WTC11 (cell line): ENCODE measurements at regions not wholly inside any gene's neighbourhood (a gene's known extent, or its start where the extent isn't known, plus 50 kb on each side); places are given as distances from the start of the nearest gene placed in this dataset.

ENCODE experiments used
- ATAC-seq: fragments of 200-7000 bp; cut with Tn5 transposase; 2 replicates; pipeline ENCODE4 v1.10.0; 2021; ENCODE audit warnings: mild to moderate bottlenecking, moderate library complexity
- CTCF ChIA-PET: fragments of 300-600 bp; sonication (Branson Sonifier 250); formaldehyde crosslinking; loops from one replicate; lab custom pipeline; 2021; ENCODE audit warnings: antibody characterized with exemption; lab: Charles Lee
- POLR2A ChIA-PET: fragments of 350-600 bp; sonication (Branson Sonifier 250); formaldehyde crosslinking; loops from one replicate; lab custom pipeline; 2021; ENCODE audit warnings: antibody characterized with exemption; lab: Charles Lee
- DNase-seq: peaks from one replicate; pipeline ENCODE4 v3.0.0; 2021; ENCODE audit warnings: low spot score
- H3K27ac Mint-ChIP-seq: 2 replicates; pipeline ENCODE4 v1.8.0; 2021; ENCODE audit warnings: mixed read lengths
- H3K27me3 Mint-ChIP-seq: 2 replicates; pipeline ENCODE4 v1.8.0; 2021; ENCODE audit warnings: low read depth, mild to moderate bottlenecking, moderate library complexity, mixed read lengths
- H3K36me3 Mint-ChIP-seq: 2 replicates; pipeline ENCODE4 v1.8.0; 2021; ENCODE audit warnings: mixed read lengths
- H3K4me1 Mint-ChIP-seq: 2 replicates; pipeline ENCODE4 v1.8.0; 2022; ENCODE audit warnings: mixed read lengths
- H3K4me3 Mint-ChIP-seq: 2 replicates; pipeline ENCODE4 v1.8.0; 2021; ENCODE audit warnings: mild to moderate bottlenecking, moderate library complexity, mixed read lengths
- H3K9me3 Mint-ChIP-seq: 2 replicates; pipeline ENCODE4 v1.8.0; 2021; ENCODE audit warnings: mixed read lengths
- CREB1 ChIP-seq: sonication (generic); formaldehyde crosslinking; IDR thresholded peaks from 2 replicates; pipeline ENCODE4 v1.8.0; 2023; ENCODE audit warnings: mild to moderate bottlenecking, missing genetic modification reagents
- PRRX2 ChIP-seq: fragments of 250-450 bp; sonication (Bioruptor Pico); IDR thresholded peaks from 2 replicates; pipeline ENCODE4 v1.8.0; 2021; ENCODE audit warnings: mild to moderate bottlenecking
- TCF7 ChIP-seq: sonication (generic); formaldehyde crosslinking; IDR thresholded peaks from 2 replicates; pipeline ENCODE4 v1.8.0; 2022; ENCODE audit warnings: mild to moderate bottlenecking, low read depth, missing genetic modification reagents, moderate library complexity
- ZNF219 ChIP-seq: sonication (generic); formaldehyde crosslinking; IDR thresholded peaks from 2 replicates; pipeline ENCODE4 v1.8.0; 2023; ENCODE audit warnings: missing genetic modification reagents, mild to moderate bottlenecking, borderline replicate concordance
- ZNF232 ChIP-seq: sonication (generic); formaldehyde crosslinking; IDR thresholded peaks from 2 replicates; pipeline ENCODE4 v1.8.0; 2022; ENCODE audit warnings: mild to moderate bottlenecking, missing genetic modification reagents
- TF ChIP-seq, protein P1 (sequence below): sonication (generic); formaldehyde crosslinking; IDR thresholded peaks from 2 replicates; pipeline ENCODE4 v1.8.1; 2023; ENCODE audit warnings: mild to moderate bottlenecking, missing genetic modification reagents, borderline replicate concordance
- TF ChIP-seq, protein P2 (sequence below): fragments of 200-600 bp; IDR thresholded peaks from 2 replicates; pipeline ENCODE4 v1.8.0; 2022; ENCODE audit warnings: antibody characterized with exemption
- TF ChIP-seq, protein P3 (sequence below): sonication (generic); formaldehyde crosslinking; IDR thresholded peaks from 2 replicates; pipeline ENCODE4 v1.8.1; 2023; ENCODE audit warnings: mild to moderate bottlenecking, missing genetic modification reagents
- TF ChIP-seq, protein P4 (sequence below): sonication (generic); formaldehyde crosslinking; IDR thresholded peaks from 2 replicates; pipeline ENCODE4 v1.8.1; 2022; ENCODE audit warnings: low read depth, mild to moderate bottlenecking, moderate library complexity, missing genetic modification reagents, borderline replicate concordance
- TF ChIP-seq, protein P5 (sequence below): sonication (generic); formaldehyde crosslinking; IDR thresholded peaks from 2 replicates; pipeline ENCODE4 v1.8.0; 2023; ENCODE audit warnings: missing genetic modification reagents, mild to moderate bottlenecking, borderline replicate concordance

DNA sequence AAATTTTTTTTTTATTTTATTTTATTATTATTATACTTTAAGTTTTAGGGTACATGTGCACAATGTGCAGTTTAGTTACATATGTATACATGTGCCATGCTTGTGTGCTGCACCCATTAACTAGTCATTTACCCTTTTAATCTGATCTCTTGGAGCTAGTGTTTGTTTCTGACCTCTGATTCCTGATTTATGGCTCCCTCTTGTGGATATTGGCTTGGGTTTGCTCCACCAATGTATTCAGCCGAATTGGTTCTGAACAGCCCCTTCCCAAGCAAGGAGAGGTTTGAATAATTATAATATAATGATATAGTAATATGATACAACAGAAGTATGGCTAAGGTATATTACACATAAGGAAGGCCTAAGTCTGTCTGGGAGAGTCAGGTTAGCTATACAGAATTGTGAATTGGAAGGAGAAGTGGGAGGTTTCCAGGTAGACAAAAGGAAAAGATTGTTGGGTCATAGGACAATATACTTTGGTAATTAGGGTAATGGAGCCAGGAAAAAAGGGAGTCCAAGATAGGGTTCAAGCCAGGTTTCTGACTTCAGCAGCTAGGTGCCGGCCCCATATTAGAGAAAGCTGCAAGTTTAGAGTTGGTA, 53.1 kb upstream of the HMCN1 start:
- no peak for DNase-seq
- Mint-ChIP-seq H3K36me3 (no peaks in the 10 kb centered on the region), H3K9me3 (no peaks in the 10 kb centered on the region), H3K27me3 (no peaks in the 10 kb centered on the region), H3K27ac (no peak overlapping the region), H3K4me3 (no peak overlapping the region), H3K4me1 (peaks cover 14% of the 10 kb centered on the region)
- POLR2A ChIA-PET, result interaction anchor here (0.7 to 2.0 kb wide), 2 partner anchors 364 to 633 kb away, joined by 3 to 4 read pairs; partner anchors contain the start of gene IVNS1ABP
- peak; percentile 79 for ATAC-seq
- TF ChIP-seq, protein P1, sequence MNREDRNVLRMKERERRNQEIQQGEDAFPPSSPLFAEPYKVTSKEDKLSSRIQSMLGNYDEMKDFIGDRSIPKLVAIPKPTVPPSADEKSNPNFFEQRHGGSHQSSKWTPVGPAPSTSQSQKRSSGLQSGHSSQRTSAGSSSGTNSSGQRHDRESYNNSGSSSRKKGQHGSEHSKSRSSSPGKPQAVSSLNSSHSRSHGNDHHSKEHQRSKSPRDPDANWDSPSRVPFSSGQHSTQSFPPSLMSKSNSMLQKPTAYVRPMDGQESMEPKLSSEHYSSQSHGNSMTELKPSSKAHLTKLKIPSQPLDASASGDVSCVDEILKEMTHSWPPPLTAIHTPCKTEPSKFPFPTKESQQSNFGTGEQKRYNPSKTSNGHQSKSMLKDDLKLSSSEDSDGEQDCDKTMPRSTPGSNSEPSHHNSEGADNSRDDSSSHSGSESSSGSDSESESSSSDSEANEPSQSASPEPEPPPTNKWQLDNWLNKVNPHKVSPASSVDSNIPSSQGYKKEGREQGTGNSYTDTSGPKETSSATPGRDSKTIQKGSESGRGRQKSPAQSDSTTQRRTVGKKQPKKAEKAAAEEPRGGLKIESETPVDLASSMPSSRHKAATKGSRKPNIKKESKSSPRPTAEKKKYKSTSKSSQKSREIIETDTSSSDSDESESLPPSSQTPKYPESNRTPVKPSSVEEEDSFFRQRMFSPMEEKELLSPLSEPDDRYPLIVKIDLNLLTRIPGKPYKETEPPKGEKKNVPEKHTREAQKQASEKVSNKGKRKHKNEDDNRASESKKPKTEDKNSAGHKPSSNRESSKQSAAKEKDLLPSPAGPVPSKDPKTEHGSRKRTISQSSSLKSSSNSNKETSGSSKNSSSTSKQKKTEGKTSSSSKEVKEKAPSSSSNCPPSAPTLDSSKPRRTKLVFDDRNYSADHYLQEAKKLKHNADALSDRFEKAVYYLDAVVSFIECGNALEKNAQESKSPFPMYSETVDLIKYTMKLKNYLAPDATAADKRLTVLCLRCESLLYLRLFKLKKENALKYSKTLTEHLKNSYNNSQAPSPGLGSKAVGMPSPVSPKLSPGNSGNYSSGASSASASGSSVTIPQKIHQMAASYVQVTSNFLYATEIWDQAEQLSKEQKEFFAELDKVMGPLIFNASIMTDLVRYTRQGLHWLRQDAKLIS, result no peak
- TF ChIP-seq PRRX2 (CRISPR knock-in tag) (no peak), ZNF219 (no peak), ZNF232 (CRISPR knock-in tag) (no peak), TCF7 (no peak), CREB1 (CRISPR knock-in tag) (no peak)
- TF ChIP-seq, protein P2, sequence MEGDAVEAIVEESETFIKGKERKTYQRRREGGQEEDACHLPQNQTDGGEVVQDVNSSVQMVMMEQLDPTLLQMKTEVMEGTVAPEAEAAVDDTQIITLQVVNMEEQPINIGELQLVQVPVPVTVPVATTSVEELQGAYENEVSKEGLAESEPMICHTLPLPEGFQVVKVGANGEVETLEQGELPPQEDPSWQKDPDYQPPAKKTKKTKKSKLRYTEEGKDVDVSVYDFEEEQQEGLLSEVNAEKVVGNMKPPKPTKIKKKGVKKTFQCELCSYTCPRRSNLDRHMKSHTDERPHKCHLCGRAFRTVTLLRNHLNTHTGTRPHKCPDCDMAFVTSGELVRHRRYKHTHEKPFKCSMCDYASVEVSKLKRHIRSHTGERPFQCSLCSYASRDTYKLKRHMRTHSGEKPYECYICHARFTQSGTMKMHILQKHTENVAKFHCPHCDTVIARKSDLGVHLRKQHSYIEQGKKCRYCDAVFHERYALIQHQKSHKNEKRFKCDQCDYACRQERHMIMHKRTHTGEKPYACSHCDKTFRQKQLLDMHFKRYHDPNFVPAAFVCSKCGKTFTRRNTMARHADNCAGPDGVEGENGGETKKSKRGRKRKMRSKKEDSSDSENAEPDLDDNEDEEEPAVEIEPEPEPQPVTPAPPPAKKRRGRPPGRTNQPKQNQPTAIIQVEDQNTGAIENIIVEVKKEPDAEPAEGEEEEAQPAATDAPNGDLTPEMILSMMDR, result no peak; the same call in 1 of the 2 replicates
- TF ChIP-seq, protein P3, sequence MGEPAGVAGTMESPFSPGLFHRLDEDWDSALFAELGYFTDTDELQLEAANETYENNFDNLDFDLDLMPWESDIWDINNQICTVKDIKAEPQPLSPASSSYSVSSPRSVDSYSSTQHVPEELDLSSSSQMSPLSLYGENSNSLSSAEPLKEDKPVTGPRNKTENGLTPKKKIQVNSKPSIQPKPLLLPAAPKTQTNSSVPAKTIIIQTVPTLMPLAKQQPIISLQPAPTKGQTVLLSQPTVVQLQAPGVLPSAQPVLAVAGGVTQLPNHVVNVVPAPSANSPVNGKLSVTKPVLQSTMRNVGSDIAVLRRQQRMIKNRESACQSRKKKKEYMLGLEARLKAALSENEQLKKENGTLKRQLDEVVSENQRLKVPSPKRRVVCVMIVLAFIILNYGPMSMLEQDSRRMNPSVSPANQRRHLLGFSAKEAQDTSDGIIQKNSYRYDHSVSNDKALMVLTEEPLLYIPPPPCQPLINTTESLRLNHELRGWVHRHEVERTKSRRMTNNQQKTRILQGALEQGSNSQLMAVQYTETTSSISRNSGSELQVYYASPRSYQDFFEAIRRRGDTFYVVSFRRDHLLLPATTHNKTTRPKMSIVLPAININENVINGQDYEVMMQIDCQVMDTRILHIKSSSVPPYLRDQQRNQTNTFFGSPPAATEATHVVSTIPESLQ (CRISPR knock-in tag), result no peak
- TF ChIP-seq, protein P4, sequence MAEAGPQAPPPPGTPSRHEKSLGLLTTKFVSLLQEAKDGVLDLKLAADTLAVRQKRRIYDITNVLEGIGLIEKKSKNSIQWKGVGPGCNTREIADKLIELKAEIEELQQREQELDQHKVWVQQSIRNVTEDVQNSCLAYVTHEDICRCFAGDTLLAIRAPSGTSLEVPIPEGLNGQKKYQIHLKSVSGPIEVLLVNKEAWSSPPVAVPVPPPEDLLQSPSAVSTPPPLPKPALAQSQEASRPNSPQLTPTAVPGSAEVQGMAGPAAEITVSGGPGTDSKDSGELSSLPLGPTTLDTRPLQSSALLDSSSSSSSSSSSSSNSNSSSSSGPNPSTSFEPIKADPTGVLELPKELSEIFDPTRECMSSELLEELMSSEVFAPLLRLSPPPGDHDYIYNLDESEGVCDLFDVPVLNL (CRISPR knock-in tag), result no peak
- TF ChIP-seq, protein P5, sequence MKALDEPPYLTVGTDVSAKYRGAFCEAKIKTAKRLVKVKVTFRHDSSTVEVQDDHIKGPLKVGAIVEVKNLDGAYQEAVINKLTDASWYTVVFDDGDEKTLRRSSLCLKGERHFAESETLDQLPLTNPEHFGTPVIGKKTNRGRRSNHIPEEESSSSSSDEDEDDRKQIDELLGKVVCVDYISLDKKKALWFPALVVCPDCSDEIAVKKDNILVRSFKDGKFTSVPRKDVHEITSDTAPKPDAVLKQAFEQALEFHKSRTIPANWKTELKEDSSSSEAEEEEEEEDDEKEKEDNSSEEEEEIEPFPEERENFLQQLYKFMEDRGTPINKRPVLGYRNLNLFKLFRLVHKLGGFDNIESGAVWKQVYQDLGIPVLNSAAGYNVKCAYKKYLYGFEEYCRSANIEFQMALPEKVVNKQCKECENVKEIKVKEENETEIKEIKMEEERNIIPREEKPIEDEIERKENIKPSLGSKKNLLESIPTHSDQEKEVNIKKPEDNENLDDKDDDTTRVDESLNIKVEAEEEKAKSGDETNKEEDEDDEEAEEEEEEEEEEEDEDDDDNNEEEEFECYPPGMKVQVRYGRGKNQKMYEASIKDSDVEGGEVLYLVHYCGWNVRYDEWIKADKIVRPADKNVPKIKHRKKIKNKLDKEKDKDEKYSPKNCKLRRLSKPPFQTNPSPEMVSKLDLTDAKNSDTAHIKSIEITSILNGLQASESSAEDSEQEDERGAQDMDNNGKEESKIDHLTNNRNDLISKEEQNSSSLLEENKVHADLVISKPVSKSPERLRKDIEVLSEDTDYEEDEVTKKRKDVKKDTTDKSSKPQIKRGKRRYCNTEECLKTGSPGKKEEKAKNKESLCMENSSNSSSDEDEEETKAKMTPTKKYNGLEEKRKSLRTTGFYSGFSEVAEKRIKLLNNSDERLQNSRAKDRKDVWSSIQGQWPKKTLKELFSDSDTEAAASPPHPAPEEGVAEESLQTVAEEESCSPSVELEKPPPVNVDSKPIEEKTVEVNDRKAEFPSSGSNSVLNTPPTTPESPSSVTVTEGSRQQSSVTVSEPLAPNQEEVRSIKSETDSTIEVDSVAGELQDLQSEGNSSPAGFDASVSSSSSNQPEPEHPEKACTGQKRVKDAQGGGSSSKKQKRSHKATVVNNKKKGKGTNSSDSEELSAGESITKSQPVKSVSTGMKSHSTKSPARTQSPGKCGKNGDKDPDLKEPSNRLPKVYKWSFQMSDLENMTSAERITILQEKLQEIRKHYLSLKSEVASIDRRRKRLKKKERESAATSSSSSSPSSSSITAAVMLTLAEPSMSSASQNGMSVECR (CRISPR knock-in tag), result no peak
- CTCF ChIA-PET, result interaction anchor here (0.6 to 2.9 kb wide), 51 partner anchors 10 to 1459 kb away, joined by 3 to 35 read pairs (median 4); partner anchors contain the start of genes HMCN1, IVNS1ABP, SWT1 and TPR
